T-helper 2 cell treated with Interferon-gamma antibody and Interleukin-4, amounts not matched to agents 100 ng/mL and 5 ng/mL, for 36 hours (primary cell): ENCODE measurements at regions not wholly inside any gene's neighbourhood (a gene's known extent, or its start where the extent isn't known, plus 50 kb on each side); places are given as distances from the start of the nearest gene placed in this dataset.
"Not testable (repeated sequence)": the region's sequence is repeated elsewhere in the genome, so short reads cannot be mapped to it uniquely, and the experiment has no call there.

Source experiments
- intact Hi-C: fragments of 100-400 bp; cut with micrococcal nuclease; formaldehyde crosslinking; loops from one replicate; pipeline ENCODE4 v1.15.1; 2023

DNA sequence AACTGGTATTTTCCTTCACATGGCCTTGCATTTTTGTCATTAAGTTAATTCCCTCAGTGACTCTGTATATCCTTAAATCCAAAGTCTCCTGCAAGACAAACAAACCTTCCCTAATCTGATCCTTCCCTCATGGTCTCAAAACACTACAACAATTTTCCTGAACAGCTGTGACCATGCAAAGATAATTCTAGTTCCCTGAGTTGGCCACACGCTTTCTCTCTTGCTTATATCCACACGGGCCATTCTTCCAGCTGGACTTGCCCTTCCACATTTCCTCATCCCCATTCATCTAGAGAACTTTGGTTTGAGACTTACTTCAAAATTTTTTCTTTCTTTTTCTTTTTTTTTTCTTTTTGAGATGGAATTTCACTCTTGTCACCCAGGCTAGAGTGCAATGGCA lies 1590.7 kb downstream of the STIM2 start:
- intact Hi-C loops, result no loop called here

DNA sequence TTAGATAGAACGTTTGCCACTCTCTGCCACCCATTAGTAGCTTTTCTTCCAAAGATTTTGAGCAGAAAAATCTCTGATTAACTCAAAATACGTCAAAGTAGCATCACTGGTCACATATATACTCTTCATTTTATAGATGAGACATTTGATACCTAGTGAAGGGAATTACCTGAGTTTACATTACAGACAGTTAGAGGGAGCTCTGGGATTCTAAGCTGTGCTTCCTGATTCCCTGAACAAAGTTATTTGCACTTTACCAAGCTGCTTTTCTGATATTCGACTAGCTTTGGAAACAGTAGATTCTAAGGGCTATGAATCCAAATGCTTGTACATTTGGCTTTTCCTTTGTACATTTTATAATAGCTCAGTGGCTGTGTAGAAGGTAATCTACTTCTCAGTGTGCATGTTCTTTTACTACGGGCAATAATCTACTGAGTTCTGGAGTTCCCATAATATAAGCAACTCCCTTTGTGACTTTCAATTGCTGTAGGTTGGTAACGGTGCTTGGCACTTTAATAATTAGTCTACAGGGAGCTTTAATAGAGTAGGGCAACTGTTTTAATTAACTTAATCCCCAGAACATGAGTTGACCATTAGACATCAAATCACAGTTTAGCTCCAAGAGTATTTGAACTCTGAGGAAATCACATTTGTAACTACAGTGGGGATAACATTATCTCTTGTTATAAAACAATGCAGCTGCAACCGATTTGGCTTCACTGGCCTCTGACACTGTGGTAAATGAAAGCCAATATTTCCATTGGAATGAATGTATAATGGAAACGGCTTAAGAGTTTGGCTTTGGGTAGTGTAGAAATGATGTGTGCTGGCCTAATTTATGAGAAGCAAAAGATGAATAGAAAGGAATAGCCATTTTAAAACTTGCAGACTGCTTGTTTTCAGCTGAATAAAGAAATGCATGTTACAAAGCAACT lies 1602.4 kb downstream of the STIM2 start:
- intact Hi-C loops, result no loop called here

GRCh38 chr4:28464823-28465222 lies 1604.2 kb downstream of the STIM2 start:
- intact Hi-C loops, result no loop called here

DNA sequence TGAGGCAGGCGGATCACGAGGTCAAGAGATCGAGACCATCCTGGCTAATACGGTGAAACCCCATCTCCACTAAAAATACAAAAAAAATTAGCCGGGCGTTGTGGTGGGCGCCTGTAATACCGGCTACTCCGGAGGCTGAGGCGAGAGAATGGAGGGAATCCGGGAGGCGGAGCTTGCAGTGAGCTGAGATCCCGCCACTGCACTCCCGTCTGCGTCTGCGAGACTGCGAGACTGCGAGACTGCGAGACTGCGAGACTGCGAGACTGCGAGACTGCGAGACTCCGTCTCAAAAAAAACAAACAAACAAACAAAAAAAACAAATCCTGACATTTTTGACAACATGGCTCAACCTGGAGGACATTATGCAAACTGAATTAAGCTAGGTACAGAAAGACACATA lies 1606.2 kb downstream of the STIM2 start:
- intact Hi-C loops, result not testable (repeated sequence)

DNA sequence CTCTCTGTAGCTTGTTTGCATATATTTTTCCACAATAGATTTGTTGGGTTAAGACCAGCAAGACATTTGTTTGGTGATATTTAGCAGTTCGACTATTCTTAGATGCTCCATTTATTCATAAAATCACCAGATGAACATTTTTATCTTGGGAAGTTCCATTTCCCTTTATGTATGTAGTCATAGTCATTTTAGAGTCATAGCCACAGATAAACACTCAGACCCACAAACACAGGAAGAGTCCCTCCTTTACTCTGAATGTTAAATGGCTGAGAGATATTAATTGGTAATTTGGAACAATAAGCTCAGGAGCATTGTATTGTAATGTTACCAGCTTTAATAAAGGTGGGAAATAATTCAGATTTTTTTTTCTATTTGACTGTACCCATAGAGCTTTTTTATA lies 1608.7 kb downstream of the STIM2 start:
- intact Hi-C loops, result no loop called here

DNA sequence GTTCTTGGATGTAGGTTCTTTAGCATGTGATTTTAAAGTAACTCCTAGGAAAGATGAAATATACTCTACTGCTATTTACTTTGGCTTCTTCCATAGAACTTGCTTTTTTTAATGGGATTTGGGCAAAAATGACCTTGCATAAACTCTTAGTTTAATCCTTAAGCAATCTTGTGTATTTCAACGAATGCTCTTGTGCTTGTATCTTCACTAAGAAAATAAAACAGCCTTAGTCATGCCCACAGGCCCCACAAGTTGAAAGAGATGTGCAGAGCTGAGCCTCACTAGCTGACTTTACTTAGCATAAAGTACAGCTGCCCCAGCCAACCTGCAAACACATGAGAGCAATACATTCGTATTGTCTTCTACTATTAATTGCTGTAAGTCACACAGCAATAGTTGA lies 1609.2 kb downstream of the STIM2 start:
- intact Hi-C loops, result no loop called here

DNA sequence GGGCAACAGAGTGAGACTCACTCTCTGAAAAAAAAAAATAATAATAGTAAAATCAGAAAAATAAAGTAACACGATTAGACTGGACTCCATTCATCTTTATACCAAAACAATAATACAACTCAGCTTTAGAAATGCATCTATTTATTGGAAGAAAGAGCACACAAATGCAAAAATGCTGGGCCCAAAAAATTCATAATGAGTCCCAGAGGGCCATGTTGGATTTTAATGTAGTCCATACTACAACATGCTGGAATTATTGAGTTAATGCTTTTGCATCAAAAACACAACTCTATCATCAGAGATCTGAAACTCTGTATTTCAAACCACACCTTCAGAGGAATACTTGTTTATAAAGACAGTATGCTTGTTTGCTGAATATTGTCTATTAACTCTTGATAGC lies 1614.7 kb downstream of the STIM2 start:
- intact Hi-C loops, result no loop called here

DNA sequence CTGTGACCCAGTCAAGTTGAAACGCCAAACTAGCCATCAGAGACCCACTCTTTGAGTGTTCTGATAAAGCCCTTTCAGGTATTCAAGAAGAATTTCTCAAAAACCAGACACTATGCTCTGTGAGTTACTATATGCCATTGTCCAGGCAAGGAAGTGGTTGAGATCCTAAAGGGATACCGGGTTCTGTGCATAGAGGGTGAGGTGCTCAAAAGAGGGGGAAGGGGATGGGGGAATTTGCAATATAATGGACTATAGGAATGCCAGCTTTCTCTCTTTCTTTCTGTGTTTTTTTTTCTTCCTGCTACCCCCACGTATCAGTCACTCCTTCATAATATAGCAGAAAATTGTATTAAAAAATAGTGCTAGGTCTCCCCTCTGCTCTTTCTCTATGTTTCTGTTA lies 1619.0 kb downstream of the STIM2 start:
- intact Hi-C loops, result no loop called here

GRCh38 chr4:28481565-28481964 lies 1620.9 kb downstream of the STIM2 start:
- intact Hi-C loops, result no loop called here

DNA sequence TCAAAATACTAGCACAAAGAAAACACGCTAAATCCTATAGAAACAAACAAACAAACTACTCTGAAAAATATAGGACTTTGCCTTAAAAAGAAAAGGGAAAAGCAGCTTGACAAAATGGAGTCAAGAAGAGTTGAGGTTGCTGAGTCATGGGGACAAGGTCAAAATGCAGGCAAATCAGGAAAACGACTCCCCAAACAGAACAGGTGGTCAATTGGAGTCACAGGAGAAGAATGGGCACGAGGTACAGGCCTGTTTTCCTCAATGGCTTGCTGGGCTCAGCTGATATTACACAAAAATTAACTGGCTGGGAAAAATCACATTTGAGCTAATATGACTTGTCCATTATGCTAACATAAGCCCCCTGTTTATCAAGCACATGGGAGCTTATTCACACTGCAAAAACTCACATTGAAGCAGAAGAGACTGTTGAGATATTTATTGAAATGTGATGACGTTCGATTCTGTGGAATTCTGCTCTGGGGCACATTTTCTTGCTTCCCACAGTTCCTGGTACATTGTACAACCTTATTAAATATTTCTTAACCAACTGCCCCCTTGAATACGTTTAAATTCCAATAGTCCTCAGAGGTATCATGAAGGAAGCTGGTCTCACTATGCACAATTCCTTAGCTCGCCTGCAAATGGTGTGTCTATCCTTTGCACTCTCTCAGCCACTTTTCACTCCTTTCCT lies 1622.1 kb downstream of the STIM2 start:
- intact Hi-C loops, result no loop called here

DNA sequence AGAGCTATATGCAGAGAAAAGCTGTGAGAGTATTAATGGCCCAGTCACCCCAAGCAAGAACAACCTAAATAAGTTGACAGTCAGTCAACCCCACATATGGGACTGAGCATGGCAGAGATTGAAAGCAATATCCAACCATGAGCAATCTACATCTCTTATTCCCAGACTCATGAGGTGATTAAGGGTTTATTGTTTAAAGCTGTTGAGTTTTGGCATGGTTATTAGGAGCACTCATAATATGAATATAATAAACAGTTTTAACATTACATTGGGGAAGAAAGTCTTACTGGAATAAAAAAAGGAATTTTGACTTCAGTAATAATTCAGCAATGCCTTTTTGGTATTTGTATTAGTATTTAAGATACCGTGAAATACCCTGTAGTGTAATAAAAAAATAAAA lies 1627.4 kb downstream of the STIM2 start:
- intact Hi-C loops, result no loop called here

GRCh38 chr4:28490669-28491068 lies 1630.0 kb downstream of the STIM2 start:
- intact Hi-C loops, result no loop called here

DNA sequence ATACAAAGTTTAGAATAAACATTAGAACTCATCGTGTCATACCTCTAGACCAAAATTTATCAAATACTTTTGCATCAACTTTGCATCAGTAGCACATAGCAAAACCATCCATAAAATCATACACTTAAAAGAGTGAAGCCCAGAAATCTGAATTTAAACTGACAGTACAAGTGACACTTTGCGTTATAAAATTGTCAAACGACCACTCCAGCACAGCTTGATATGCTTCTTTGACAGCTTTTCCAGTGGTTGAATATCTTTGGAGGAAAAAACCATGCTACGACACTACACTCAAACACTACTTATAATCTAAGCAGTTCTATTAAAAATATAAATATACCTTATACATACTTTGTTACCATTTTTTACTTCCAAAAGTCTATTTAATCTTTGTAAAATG lies 1644.4 kb downstream of the STIM2 start:
- intact Hi-C loops, result no loop called here

GRCh38 chr4:28508636-28509035 lies 1648.0 kb downstream of the STIM2 start:
- intact Hi-C loops, result no loop called here

GRCh38 chr4:28514766-28515165 lies 1654.1 kb downstream of the STIM2 start:
- intact Hi-C loops, result not testable (repeated sequence)

DNA sequence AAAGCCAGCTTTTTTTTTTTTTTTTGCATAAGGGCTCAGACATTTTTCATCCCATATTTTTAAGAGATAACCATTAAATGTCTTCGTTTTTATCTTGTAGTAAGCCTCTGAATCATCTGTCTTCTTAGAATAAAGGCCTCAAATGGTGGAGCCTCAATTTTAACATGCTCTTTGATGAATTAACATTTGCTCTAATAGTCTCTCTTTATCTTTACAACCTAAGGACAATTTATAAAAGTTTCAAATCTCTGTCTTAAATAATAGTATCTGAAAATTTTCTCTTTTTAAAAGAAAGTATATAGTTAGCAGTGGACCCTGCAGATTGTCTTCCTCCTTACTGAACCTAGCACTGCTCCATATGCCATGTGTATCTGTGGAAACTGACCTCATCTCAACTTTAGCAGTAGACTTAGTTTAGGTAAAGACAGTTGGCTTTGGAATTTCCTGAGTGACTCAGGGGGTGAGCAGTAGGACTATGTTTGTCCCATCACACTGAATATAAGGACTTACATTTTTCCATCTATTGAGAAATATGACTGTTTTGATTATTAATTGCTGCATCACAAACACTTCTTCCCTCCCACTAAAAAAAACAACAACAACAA lies 1658.0 kb downstream of the STIM2 start:
- intact Hi-C loops, result no loop called here

DNA sequence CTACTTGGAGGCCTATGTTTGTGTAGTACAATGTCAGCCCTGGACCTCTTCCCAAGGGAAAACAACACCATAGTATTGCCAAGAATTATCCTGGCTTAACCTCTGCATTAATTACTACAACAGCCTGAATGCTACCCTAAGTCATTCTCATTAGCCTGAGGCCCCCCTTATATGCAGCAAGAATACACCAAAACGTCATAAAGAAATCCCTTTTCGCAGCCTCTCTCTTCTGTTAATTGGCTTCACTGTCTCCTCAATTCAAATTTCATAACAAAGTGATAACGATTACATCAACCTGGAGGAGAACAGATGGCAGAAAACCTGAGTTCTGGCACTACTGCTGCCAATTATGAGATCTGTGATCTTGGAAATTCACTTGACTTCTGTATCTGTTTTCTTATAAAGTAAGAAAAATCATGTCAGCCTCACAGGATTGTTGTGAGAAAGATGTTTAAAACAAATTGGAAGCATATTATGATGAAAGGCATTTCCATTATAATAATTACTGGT lies 1663.1 kb downstream of the STIM2 start:
- intact Hi-C loops, result no loop called here

DNA sequence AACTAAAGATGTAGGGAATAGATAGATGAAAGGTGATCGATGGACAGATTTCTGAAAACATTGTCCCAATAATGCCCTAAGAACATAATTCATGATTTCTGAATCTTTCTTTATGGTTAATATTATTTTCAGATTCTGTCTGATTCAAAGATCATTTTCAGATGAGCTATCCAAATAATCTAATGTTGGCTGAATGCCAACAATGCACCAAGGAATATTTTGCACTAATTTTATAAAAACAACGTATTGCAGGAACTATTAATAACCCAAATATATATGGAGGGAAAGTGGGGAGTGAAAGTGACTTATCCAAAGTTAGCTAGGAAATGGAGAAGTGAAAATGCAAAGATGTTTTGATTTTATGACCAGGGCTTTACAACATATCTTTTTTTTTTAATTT lies 1675.5 kb downstream of the STIM2 start:
- intact Hi-C loops, result no loop called here

GRCh38 chr4:28545986-28546385 lies 1685.3 kb downstream of the STIM2 start:
- intact Hi-C loops, result no loop called here

DNA sequence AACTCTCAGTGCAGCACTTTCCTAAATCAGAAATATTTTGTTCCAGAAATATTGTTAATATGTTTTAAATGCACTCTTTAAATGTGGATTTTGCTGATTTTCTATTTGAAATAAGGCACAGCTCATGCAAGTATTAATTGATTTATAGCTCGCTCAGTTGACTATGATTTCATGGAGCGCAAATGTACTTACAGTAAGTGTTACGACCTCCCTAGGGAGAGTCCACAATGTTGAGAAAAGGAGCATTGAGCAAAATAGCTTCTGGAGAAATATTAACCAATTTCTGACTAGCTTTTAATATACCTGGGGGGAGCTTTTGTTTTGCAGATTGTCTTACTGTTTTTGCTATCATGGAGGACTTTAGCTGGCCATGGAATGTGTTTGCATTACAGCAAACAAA lies 1687.5 kb downstream of the STIM2 start:
- intact Hi-C loops, result no loop called here

- intact Hi-C loops, result no loop called here
Observed at GRCh38 chr4:28548594-28548993, 1688.0 kb downstream of the STIM2 start.

- intact Hi-C loops, result no loop called here
Observed at GRCh38 chr4:28555866-28556265, 1695.2 kb downstream of the STIM2 start.
